H1 (cell line): ENCODE measurements at regions not wholly inside any gene's neighbourhood (a gene's known extent, or its start where the extent isn't known, plus 50 kb on each side); places are given as distances from the start of the nearest gene placed in this dataset.

Source experiments
- CTCF ChIA-PET: fragments of 300-600 bp; sonication (Branson Sonifier 250); formaldehyde crosslinking; loops from one replicate; lab custom pipeline; 2021; ENCODE audit not compliant: partially characterized antibody; lab: Charles Lee
- POLR2A ChIA-PET: fragments of 300-600 bp; sonication (Branson Sonifier 250); formaldehyde crosslinking; loops from one replicate; lab custom pipeline; 2021; ENCODE audit warnings: inconsistent platforms; ENCODE audit not compliant: partially characterized antibody; lab: Charles Lee
- DNase-seq, 2 experiments: peaks; one replicate each; pipeline versions ENCODE4 v3.0.0 to v3.0.0-alpha.2; 2010 to 2022; ENCODE audit warnings: low spot score in 2 of 2, low read depth in 1 of 2, mixed read lengths in 1 of 2
- FAIRE-seq: peaks from 2 replicates; lab custom pipeline; 2011; peaks lifted over from hg19 to GRCh38; lab: Jason Lieb, UNC
- H2AFZ ChIP-seq: 2 replicates; pipeline ENCODE4 v1.8.1; 2012; ENCODE audit warnings: low read length, inconsistent platforms
- H2AK5ac ChIP-seq: 2 replicates; pipeline ENCODE4 v1.6.1; 2013; ENCODE audit warnings: low read depth, low read length
- H2BK120ac ChIP-seq: replicated peaks from 2 replicates; pipeline ENCODE3; 2013; ENCODE audit warnings: low read depth, low read length, inconsistent platforms
- H2BK12ac ChIP-seq: 2 replicates; pipeline ENCODE4 v1.6.1; 2013; ENCODE audit warnings: low read depth, low read length
- H2BK15ac ChIP-seq: 2 replicates; pipeline ENCODE4 v1.6.1; 2013; ENCODE audit warnings: low read length
- H2BK20ac ChIP-seq: 2 replicates; pipeline ENCODE4 v1.6.1; 2013; ENCODE audit warnings: low read length
- H2BK5ac ChIP-seq: 2 replicates; pipeline ENCODE4 v1.6.1; 2013; ENCODE audit warnings: low read depth, low read length
- H3K14ac ChIP-seq: 2 replicates; pipeline ENCODE4 v1.6.1; 2013; ENCODE audit warnings: inconsistent platforms; ENCODE audit not compliant: insufficient read length
- H3K18ac ChIP-seq: 2 replicates; pipeline ENCODE4 v1.6.1; 2013; ENCODE audit warnings: low read length; ENCODE audit errors: extremely low read depth
- H3K23ac ChIP-seq: 2 replicates; pipeline ENCODE4 v1.6.1; 2013; ENCODE audit warnings: inconsistent platforms; ENCODE audit not compliant: insufficient read length
- H3K23me2 ChIP-seq: 2 replicates; pipeline ENCODE4 v1.6.1; 2013; ENCODE audit warnings: low read depth, low read length
- H3K27ac ChIP-seq: 2 replicates; pipeline ENCODE4 v1.6.1; 2011; ENCODE audit warnings: low read depth, low read length, inconsistent platforms
- H3K27me3 ChIP-seq, 4 experiments: replicated peaks in 1 of 4; 1 replicate in 1 of 4; 2 replicates in 3 of 4; pipeline versions ENCODE4 v1.6.1 to v1.8.1; 2011 to 2013; ENCODE audit warnings: low read length in 3 of 4, mild to moderate bottlenecking in 3 of 4, inconsistent platforms in 2 of 4, mixed read lengths in 2 of 4, moderate library complexity in 1 of 4; ENCODE audit not compliant: control insufficient read depth in 3 of 4, insufficient read depth in 3 of 4; ENCODE audit errors: extremely low read depth in 1 of 4
- H3K36me3 ChIP-seq, 4 experiments: 2 replicates each; pipeline versions ENCODE4 v1.6.1 to v1.8.1; 2011 to 2013; ENCODE audit warnings: mild to moderate bottlenecking in 4 of 4, low read length in 3 of 4, moderate library complexity in 2 of 4, control low read depth in 1 of 4, inconsistent platforms in 1 of 4; ENCODE audit not compliant: insufficient read depth in 4 of 4, control insufficient read depth in 2 of 4
- H3K4ac ChIP-seq: replicated peaks from 2 replicates; pipeline ENCODE3; 2013; ENCODE audit warnings: low read length, low read depth, mixed read lengths, inconsistent platforms; ENCODE audit not compliant: insufficient read length
- H3K4me1 ChIP-seq, 4 experiments: replicated peaks in 1 of 4; 1 replicate in 1 of 4; 2 replicates in 3 of 4; pipeline versions ENCODE4 v1.6.1 to v1.8.1; 2011 to 2013; ENCODE audit warnings: low read length in 3 of 4, inconsistent platforms in 2 of 4, mixed read lengths in 1 of 4; ENCODE audit not compliant: insufficient read depth in 4 of 4, control insufficient read depth in 3 of 4
- H3K4me2 ChIP-seq, 2 experiments: 2 replicates each; pipeline versions ENCODE4 v1.6.1 to v1.8.1; 2011 to 2013; ENCODE audit warnings: low read depth in 2 of 2, low read length in 2 of 2, control low read depth in 1 of 2, inconsistent platforms in 1 of 2, mild to moderate bottlenecking in 1 of 2; ENCODE audit not compliant: insufficient read depth in 1 of 2
- H3K4me3 ChIP-seq, 4 experiments: fragments of 200-600, 300-600 bp in 1 of 4; sonication (generic), shearing (Covaris generic), sonication (Bioruptor Twin) in 1 of 4; 2 replicates each; pipeline versions ENCODE4 v1.5.1 to v1.8.1; 2011 to 2016; ENCODE audit warnings: low read length in 4 of 4, low read depth in 3 of 4, control low read depth in 2 of 4, inconsistent platforms in 2 of 4, mild to moderate bottlenecking in 2 of 4, mixed read lengths in 1 of 4, moderate library complexity in 1 of 4; ENCODE audit not compliant: insufficient read depth in 2 of 4; ENCODE audit errors: extremely low read depth in 1 of 4
- H3K56ac ChIP-seq: replicated peaks from 2 replicates; pipeline ENCODE3; 2013; ENCODE audit warnings: low read depth, mild to moderate bottlenecking, mixed read lengths, low read length, inconsistent platforms; ENCODE audit not compliant: insufficient read length
- H3K79me1 ChIP-seq: 2 replicates; pipeline ENCODE4 v1.6.1; 2013; ENCODE audit warnings: low read depth, low read length, control low read depth
- H3K79me2 ChIP-seq, 2 experiments: 2 replicates each; pipeline versions ENCODE4 v1.6.1 to v1.8.1; 2012 to 2013; ENCODE audit warnings: low read length in 2 of 2, mild to moderate bottlenecking in 2 of 2, inconsistent platforms in 1 of 2; ENCODE audit not compliant: insufficient read depth in 2 of 2, control insufficient read depth in 1 of 2
- H3K9ac ChIP-seq, 4 experiments: replicated peaks in 1 of 4; 1 replicate in 1 of 4; 2 replicates in 3 of 4; pipeline versions ENCODE4 v1.6.1 to v1.8.1; 2011 to 2013; ENCODE audit warnings: low read depth in 3 of 4, low read length in 3 of 4, control low read depth in 2 of 4, mild to moderate bottlenecking in 2 of 4, moderate library complexity in 2 of 4, inconsistent platforms in 1 of 4; ENCODE audit errors: extremely low read depth in 1 of 4
- H3K9me3 ChIP-seq, 2 experiments: 2 replicates each; pipeline versions ENCODE4 v1.6.1 to v1.8.1; 2012 to 2013; ENCODE audit warnings: mild to moderate bottlenecking in 2 of 2, moderate library complexity in 2 of 2, control low read depth in 1 of 2, inconsistent platforms in 1 of 2, low read depth in 1 of 2, low read length in 1 of 2, mixed read lengths in 1 of 2; ENCODE audit not compliant: insufficient read depth in 2 of 2
- H4K20me1 ChIP-seq, 2 experiments: replicated peaks in 1 of 2; 2 replicates each; pipeline versions ENCODE3 to v1.8.1; 2011 to 2013; ENCODE audit warnings: inconsistent platforms in 2 of 2, low read length in 2 of 2, mild to moderate bottlenecking in 1 of 2; ENCODE audit not compliant: insufficient read depth in 2 of 2, control insufficient read depth in 1 of 2
- H4K5ac ChIP-seq: 2 replicates; pipeline ENCODE4 v1.6.1; 2013; ENCODE audit warnings: low read length, low read depth, mixed read lengths, inconsistent platforms; ENCODE audit not compliant: insufficient read length
- H4K8ac ChIP-seq: 2 replicates; pipeline ENCODE4 v1.8.0; 2013; ENCODE audit warnings: mild to moderate bottlenecking, moderate library complexity, low read length, inconsistent platforms; ENCODE audit not compliant: insufficient read depth; ENCODE audit errors: extremely low read depth
- H4K91ac ChIP-seq: replicated peaks from 2 replicates; pipeline ENCODE3; 2013; ENCODE audit warnings: low read length, mixed read lengths, inconsistent platforms; ENCODE audit not compliant: insufficient read length
- CHD1 ChIP-seq: IDR thresholded peaks from 2 replicates; pipeline ENCODE4 v1.6.1; 2012; ENCODE audit warnings: low read depth, low read length, improper control_type of control experiment
- CTBP2 ChIP-seq: IDR thresholded peaks from 2 replicates; pipeline ENCODE4 v1.7.0; 2011; ENCODE audit warnings: borderline replicate concordance, mild to moderate bottlenecking, moderate library complexity, mixed read lengths, low read length; ENCODE audit not compliant: insufficient read depth, insufficient read length
- HDAC6 ChIP-seq: IDR thresholded peaks from one replicate; pipeline ENCODE4 v1.7.1; 2012; ENCODE audit warnings: low read depth, mild to moderate bottlenecking, inconsistent platforms, low read length, moderate library complexity
- KDM1A ChIP-seq: fragments of 200-600, 300-600 bp; sonication (generic); IDR thresholded peaks from 2 replicates; pipeline ENCODE4 v1.7.1; 2016; ENCODE audit warnings: mild to moderate bottlenecking, low read length, borderline replicate concordance
- KDM4A ChIP-seq: IDR thresholded peaks from one replicate; pipeline ENCODE4 v1.7.1; 2012; ENCODE audit warnings: low read depth, mild to moderate bottlenecking, moderate library complexity, low read length, inconsistent platforms; ENCODE audit not compliant: severe bottlenecking
- RAD21 ChIP-seq, 2 experiments: IDR thresholded peaks in 1 of 2; conservative IDR thresholded peaks in 1 of 2; 2 replicates each; pipeline ENCODE4 v1.6.1; 2011; ENCODE audit warnings: low read depth in 2 of 2, low read length in 2 of 2, improper control_type of control experiment in 1 of 2, inconsistent platforms in 1 of 2, mild to moderate bottlenecking in 1 of 2, moderate library complexity in 1 of 2
- RFX5 ChIP-seq: IDR thresholded peaks from 2 replicates; pipeline ENCODE4 v1.6.1; 2011; ENCODE audit warnings: low read depth, low read length, improper control_type of control experiment, borderline replicate concordance
- RNF2 ChIP-seq: fragments of 200-900, 300-1000 bp; sonication (generic); IDR thresholded peaks from 2 replicates; pipeline ENCODE4 v1.7.1; 2016; ENCODE audit warnings: borderline replicate concordance, low read depth, mild to moderate bottlenecking, antibody characterized with exemption, low read length; ENCODE audit not compliant: poor library complexity, severe bottlenecking; ENCODE audit errors: missing control alignments
- SIX5 ChIP-seq: IDR thresholded peaks from 2 replicates; pipeline ENCODE4 v1.6.1; 2011; ENCODE audit warnings: mild to moderate bottlenecking, low read depth, low read length
- SP4 ChIP-seq: IDR thresholded peaks from 2 replicates; pipeline ENCODE4 v1.6.1; 2012; ENCODE audit warnings: low read length, inconsistent platforms
- TBP ChIP-seq: IDR thresholded peaks from 2 replicates; pipeline ENCODE4 v1.6.1; 2011; ENCODE audit warnings: low read depth, low read length, improper control_type of control experiment
- TEAD4 ChIP-seq: IDR thresholded peaks from 2 replicates; pipeline ENCODE4 v1.6.1; 2012; ENCODE audit warnings: low read depth, low read length, inconsistent platforms, mixed read lengths
- WGBS, 2 experiments: shearing (Covaris generic) in 1 of 2; methylation state at CpG; one replicate each; pipeline versions ENCODE4 v1.1.6 to v1.1.7; 2013 to 2015; ENCODE audit warnings: low lambda C conversion rate in 2 of 2, mixed read lengths in 2 of 2, inconsistent platforms in 1 of 2, low coverage in 1 of 2, missing lambda C conversion rate in 1 of 2; ENCODE audit not compliant: insufficient replicate concordance in 2 of 2, insufficient coverage in 1 of 2, insufficient read length in 1 of 2; ENCODE audit errors: extremely low coverage in 1 of 2, missing lambda C conversion rate in 1 of 2; 5-methylcytosine and 5-hydroxymethylcytosine counted together

- Histone ChIP-seq H3K79me1 (no peaks in the 10 kb centered on the region), H3K14ac (no peak overlapping the region), H3K18ac (no peak overlapping the region), H3K9me3 (no peaks in the 10 kb centered on the region), H3K79me2 (no peaks in the 10 kb centered on the region), H4K8ac (no peak overlapping the region), H3K23ac (no peak overlapping the region), H3K27me3 (no peaks in the 10 kb centered on the region), H2AFZ (no peak overlapping the region), H2BK20ac (no peak overlapping the region), H2AK5ac (no peak overlapping the region), H4K5ac (no peak overlapping the region), H3K23me2 (no peaks in the 10 kb centered on the region; the same call in 1 of the 2 replicates), H4K20me1 (no peaks in the 10 kb centered on the region), H3K4ac (no peak overlapping the region), H3K36me3 (no peaks in the 10 kb centered on the region), H2BK5ac (no peak overlapping the region), H3K4me3 (no peak overlapping the region), H2BK15ac (no peak overlapping the region), H2BK120ac (no peak overlapping the region), H3K9ac (no peak overlapping the region), H3K4me1 (no peaks in the 10 kb centered on the region), H3K56ac (no peak overlapping the region), H3K4me2 (no peak overlapping the region), H4K91ac (no peak overlapping the region), H3K27ac (no peak overlapping the region), H2BK12ac (no peak overlapping the region)
- no peak for TF ChIP-seq KDM4A
- TF ChIP-seq SP4, result no peak
- no peak for TF ChIP-seq RAD21 (IDR thresholded peaks at IDR 0.05 in 1 of 2, conservative IDR thresholded peaks at IDR 0.05 in 1 of 2; ENCODE audit: low read depth in 2 of 2, low read length in 2 of 2)
- no peak for TF ChIP-seq CTBP2
- no peak for TF ChIP-seq RNF2
- TF ChIP-seq SIX5, result no peak
- no peak for TF ChIP-seq RFX5
- no peak for TF ChIP-seq TEAD4
- no peak for TF ChIP-seq TBP
- TF ChIP-seq HDAC6, result no peak
- no peak for TF ChIP-seq CHD1
- no peak for TF ChIP-seq KDM1A
- 85% methylated on average over 1 of the region's 1 CpG; no CpG with 5 or more reads in 1 of the 2 experiments for WGBS, 2 experiments
- ChIA-PET CTCF (no interaction called here), POLR2A (no interaction called here)
- no peak for FAIRE-seq
- DNase-seq, result no peak
These were observed 879.2 kb upstream of the ZEB2 start for GRCh38 chr2:145399131-145399530.
